ENCODE measurements at regions not wholly inside any gene's neighbourhood (a gene's known extent, or its start where the extent isn't known, plus 50 kb on each side); places are given as distances from the start of the nearest gene placed in this dataset.

DNA sequence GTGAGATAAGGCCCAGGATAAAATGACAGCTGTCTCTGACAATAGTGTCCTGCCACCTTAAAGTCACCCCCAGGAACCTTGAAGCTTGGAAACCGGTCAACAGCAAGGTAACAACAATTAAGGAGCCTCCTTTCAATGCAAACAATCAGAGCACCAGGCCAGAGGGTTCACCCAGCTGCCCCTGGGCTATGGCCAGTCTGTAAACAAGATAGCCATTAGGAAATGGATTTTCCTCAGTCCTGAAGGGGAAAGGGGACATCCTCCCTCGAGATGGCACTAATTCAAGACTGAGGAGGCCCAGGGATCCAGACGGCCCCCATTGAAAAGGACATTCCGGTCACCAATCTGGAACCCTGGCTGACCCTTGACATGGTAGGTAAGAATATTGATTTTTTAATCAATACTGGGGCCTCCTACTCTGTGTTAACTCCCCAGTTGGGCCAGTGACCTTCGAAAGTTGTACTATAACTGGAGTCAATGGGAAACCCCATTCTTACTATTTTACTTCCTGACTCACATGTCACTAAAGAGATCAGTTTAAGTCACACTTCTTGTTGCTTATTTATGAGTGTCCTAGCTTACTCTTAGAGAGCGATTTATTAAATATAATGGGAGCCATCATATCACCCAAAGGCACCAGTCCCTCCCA is 61.7 kb upstream of the CT45A1 start:
- H3K36me3 Mint-ChIP-seq (ENCODE audit: low read depth) = no peaks in the 10 kb centered on the region
- H3K9me2 ChIP-seq (ENCODE audit: insufficient read depth) = no peaks in the 10 kb centered on the region
- H4K20me1 ChIP-seq (replicated peaks; ENCODE audit: insufficient read depth) = no peaks in the 10 kb centered on the region
- H2AFZ ChIP-seq = no peak overlapping the region
- no peak overlapping the region for H3K4me3 Mint-ChIP-seq
- H3K79me2 ChIP-seq (replicated peaks; ENCODE audit: insufficient read depth) = no peaks in the 10 kb centered on the region
- H3K4me1 ChIP-seq (ENCODE audit: insufficient read depth) = no peaks in the 10 kb centered on the region
- H3K36me3 ChIP-seq (ENCODE audit: insufficient read depth) = no peaks in the 10 kb centered on the region
- no peak overlapping the region for H3K4me3 ChIP-seq
- DNase-seq (ENCODE audit: low spot score) = no peak
- TF ChIP-seq, protein P1, sequence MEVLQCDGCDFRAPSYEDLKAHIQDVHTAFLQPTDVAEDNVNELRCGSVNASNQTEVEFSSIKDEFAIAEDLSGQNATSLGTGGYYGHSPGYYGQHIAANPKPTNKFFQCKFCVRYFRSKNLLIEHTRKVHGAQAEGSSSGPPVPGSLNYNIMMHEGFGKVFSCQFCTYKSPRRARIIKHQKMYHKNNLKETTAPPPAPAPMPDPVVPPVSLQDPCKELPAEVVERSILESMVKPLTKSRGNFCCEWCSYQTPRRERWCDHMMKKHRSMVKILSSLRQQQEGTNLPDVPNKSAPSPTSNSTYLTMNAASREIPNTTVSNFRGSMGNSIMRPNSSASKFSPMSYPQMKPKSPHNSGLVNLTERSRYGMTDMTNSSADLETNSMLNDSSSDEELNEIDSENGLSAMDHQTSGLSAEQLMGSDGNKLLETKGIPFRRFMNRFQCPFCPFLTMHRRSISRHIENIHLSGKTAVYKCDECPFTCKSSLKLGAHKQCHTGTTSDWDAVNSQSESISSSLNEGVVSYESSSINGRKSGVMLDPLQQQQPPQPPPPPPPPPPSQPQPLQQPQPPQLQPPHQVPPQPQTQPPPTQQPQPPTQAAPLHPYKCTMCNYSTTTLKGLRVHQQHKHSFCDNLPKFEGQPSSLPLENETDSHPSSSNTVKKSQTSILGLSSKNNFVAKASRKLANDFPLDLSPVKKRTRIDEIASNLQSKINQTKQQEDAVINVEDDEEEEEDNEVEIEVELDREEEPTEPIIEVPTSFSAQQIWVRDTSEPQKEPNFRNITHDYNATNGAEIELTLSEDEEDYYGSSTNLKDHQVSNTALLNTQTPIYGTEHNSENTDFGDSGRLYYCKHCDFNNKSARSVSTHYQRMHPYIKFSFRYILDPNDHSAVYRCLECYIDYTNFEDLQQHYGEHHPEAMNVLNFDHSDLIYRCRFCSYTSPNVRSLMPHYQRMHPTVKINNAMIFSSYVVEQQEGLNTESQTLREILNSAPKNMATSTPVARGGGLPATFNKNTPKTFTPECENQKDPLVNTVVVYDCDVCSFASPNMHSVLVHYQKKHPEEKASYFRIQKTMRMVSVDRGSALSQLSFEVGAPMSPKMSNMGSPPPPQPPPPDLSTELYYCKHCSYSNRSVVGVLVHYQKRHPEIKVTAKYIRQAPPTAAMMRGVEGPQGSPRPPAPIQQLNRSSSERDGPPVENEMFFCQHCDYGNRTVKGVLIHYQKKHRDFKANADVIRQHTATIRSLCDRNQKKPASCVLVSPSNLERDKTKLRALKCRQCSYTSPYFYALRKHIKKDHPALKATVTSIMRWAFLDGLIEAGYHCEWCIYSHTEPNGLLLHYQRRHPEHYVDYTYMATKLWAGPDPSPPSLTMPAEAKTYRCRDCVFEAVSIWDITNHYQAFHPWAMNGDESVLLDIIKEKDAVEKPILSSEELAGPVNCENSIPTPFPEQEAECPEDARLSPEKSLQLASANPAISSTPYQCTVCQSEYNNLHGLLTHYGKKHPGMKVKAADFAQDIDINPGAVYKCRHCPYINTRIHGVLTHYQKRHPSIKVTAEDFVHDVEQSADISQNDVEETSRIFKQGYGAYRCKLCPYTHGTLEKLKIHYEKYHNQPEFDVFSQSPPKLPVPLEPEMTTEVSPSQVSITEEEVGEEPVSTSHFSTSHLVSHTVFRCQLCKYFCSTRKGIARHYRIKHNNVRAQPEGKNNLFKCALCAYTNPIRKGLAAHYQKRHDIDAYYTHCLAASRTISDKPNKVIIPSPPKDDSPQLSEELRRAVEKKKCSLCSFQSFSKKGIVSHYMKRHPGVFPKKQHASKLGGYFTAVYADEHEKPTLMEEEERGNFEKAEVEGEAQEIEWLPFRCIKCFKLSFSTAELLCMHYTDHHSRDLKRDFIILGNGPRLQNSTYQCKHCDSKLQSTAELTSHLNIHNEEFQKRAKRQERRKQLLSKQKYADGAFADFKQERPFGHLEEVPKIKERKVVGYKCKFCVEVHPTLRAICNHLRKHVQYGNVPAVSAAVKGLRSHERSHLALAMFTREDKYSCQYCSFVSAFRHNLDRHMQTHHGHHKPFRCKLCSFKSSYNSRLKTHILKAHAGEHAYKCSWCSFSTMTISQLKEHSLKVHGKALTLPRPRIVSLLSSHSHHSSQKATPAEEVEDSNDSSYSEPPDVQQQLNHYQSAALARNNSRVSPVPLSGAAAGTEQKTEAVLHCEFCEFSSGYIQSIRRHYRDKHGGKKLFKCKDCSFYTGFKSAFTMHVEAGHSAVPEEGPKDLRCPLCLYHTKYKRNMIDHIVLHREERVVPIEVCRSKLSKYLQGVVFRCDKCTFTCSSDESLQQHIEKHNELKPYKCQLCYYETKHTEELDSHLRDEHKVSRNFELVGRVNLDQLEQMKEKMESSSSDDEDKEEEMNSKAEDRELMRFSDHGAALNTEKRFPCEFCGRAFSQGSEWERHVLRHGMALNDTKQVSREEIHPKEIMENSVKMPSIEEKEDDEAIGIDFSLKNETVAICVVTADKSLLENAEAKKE (CRISPR knock-in tag; IDR thresholded peaks at IDR 0.05) = no peak
- H3K4me1 Mint-ChIP-seq = peaks cover 5% of the 10 kb centered on the region; the same call in 1 of the 3 replicates
- ATAC-seq = no peak
- H3F3A ChIP-seq (replicated peaks; ENCODE audit: low read depth) = no peaks in the 10 kb centered on the region
- H3K27ac Mint-ChIP-seq = no peak overlapping the region
- H3K9me3 Mint-ChIP-seq = no peaks in the 10 kb centered on the region
- no peak overlapping the region for H3K27ac ChIP-seq (ENCODE audit: low read depth)
- no peaks in the 10 kb centered on the region for H3K27me3 ChIP-seq (ENCODE audit: insufficient read depth)
- no peak overlapping the region for H3K4me2 ChIP-seq
- H3K27me3 Mint-ChIP-seq (ENCODE audit: insufficient read depth, low read depth, poor library complexity) = no peaks in the 10 kb centered on the region

DNA sequence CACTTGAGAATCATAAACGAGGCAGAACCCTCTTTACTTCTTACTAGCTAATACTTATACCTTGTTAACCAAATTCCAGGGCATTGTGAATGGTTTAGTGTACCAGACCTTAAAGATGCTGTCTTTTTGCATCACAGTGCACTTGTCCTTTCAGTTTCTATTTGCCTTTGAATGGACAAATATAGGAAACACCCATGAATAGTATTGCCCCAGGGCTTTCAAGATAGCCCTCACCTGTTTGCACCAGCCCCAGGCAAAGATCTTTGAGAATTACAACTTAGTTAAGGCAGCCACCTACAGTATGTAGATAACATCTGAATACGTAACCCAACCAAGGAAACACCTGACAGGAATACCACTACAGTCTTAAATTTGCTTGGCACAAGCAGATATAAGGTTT is 60.8 kb upstream of the CT45A1 start:
- H3K36me3 Mint-ChIP-seq (ENCODE audit: low read depth) = no peaks in the 10 kb centered on the region
- Histone ChIP-seq H3K36me3 (ENCODE audit: insufficient read depth) (no peaks in the 10 kb centered on the region), H4K20me1 (replicated peaks; ENCODE audit: insufficient read depth) (no peaks in the 10 kb centered on the region), H3K9me2 (ENCODE audit: insufficient read depth) (no peaks in the 10 kb centered on the region), H3K4me2 (no peak overlapping the region), H3K27ac (ENCODE audit: low read depth) (no peak overlapping the region), H3K27me3 (ENCODE audit: insufficient read depth) (no peaks in the 10 kb centered on the region), H3K4me3 (no peak overlapping the region), H3K79me2 (replicated peaks; ENCODE audit: insufficient read depth) (no peaks in the 10 kb centered on the region), H3K4me1 (ENCODE audit: insufficient read depth) (no peaks in the 10 kb centered on the region), H3F3A (replicated peaks; ENCODE audit: low read depth) (no peaks in the 10 kb centered on the region), H2AFZ (no peak overlapping the region)
- ATAC-seq (no peak), DNase-seq (ENCODE audit: low spot score) (no peak)
- H3K9me3 Mint-ChIP-seq = no peaks in the 10 kb centered on the region
- H3K27me3 Mint-ChIP-seq (ENCODE audit: insufficient read depth, low read depth, poor library complexity) = no peaks in the 10 kb centered on the region
- H3K4me1 Mint-ChIP-seq = peaks cover 5% of the 10 kb centered on the region; the same call in 1 of the 3 replicates
- H3K27ac Mint-ChIP-seq = no peak overlapping the region
- H3K4me3 Mint-ChIP-seq = no peak overlapping the region
- no peak for TF ChIP-seq ZNF114 (CRISPR knock-in tag; IDR thresholded peaks at IDR 0.05)
- TF ChIP-seq, protein P1 (CRISPR knock-in tag; IDR thresholded peaks at IDR 0.05) = no peak

All from GM23338 (cell line).